Endothelial cell of umbilical vein (primary cell): ENCODE measurements at regions not wholly inside any gene's neighbourhood (a gene's known extent, or its start where the extent isn't known, plus 50 kb on each side); places are given as distances from the start of the nearest gene placed in this dataset.

Source experiments
- EZH2 ChIP-seq: IDR thresholded peaks from 2 replicates; pipeline ENCODE4 v1.6.1; 2012; ENCODE audit warnings: borderline replicate concordance, low read depth, mild to moderate bottlenecking, moderate library complexity, low read length, inconsistent platforms; ENCODE audit not compliant: severe bottlenecking
- FOS ChIP-seq: IDR thresholded peaks from 2 replicates; pipeline ENCODE4 v1.6.1; 2011; ENCODE audit warnings: mild to moderate bottlenecking, low read length, moderate library complexity, borderline replicate concordance; ENCODE audit not compliant: insufficient read depth
- POLR2A ChIP-seq: IDR thresholded peaks from 2 replicates; pipeline ENCODE4 v1.6.1; 2012; ENCODE audit warnings: low read depth, mild to moderate bottlenecking, control low read depth, low read length
- POLR2AphosphoS5 ChIP-seq: IDR thresholded peaks from 2 replicates; pipeline ENCODE4 v1.6.1; 2012; ENCODE audit warnings: low read depth, mild to moderate bottlenecking, control low read depth, low read length, moderate library complexity; ENCODE audit not compliant: insufficient read depth
- TF ChIP-seq, protein P1 (sequence below), 2 donors: IDR thresholded peaks; 1 replicate in 1 of 2; 2 replicates in 1 of 2; pipeline ENCODE4 v1.5.1; 2011; ENCODE audit warnings: low read length in 2 of 2, mild to moderate bottlenecking in 2 of 2, moderate library complexity in 2 of 2, control low read depth in 1 of 2, inconsistent platforms in 1 of 2, low read depth in 1 of 2; ENCODE audit not compliant: insufficient read depth in 1 of 2; ENCODE audit errors: extremely low read depth in 1 of 2
- TF ChIP-seq, protein P2 (sequence below): IDR thresholded peaks from 2 replicates; pipeline ENCODE4 v1.6.1; 2011; ENCODE audit not compliant: insufficient read depth, insufficient read length

DNA sequence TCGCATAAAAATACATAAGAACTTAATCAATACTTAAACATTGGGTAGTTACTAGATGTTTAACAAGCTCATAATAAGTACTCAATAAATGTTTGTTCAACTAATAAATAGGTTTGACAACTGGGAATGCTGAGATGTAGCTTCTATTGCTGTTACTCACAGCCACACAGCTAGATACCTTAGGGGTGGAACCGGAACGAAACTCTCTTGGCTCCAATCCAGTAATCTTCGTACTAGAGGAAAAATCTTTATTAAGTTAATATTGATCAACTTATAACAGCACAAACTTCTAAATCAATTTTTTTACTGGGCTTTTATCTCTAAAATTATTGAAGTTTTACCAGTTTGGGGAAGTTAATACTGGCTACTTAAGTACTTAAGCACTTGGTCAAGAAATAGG is 247.8 kb downstream of the PAX3 start:
- TF ChIP-seq POLR2A (no peak), EZH2 (no peak), FOS (no peak), POLR2AphosphoS5 (no peak)
- TF ChIP-seq, protein P1, sequence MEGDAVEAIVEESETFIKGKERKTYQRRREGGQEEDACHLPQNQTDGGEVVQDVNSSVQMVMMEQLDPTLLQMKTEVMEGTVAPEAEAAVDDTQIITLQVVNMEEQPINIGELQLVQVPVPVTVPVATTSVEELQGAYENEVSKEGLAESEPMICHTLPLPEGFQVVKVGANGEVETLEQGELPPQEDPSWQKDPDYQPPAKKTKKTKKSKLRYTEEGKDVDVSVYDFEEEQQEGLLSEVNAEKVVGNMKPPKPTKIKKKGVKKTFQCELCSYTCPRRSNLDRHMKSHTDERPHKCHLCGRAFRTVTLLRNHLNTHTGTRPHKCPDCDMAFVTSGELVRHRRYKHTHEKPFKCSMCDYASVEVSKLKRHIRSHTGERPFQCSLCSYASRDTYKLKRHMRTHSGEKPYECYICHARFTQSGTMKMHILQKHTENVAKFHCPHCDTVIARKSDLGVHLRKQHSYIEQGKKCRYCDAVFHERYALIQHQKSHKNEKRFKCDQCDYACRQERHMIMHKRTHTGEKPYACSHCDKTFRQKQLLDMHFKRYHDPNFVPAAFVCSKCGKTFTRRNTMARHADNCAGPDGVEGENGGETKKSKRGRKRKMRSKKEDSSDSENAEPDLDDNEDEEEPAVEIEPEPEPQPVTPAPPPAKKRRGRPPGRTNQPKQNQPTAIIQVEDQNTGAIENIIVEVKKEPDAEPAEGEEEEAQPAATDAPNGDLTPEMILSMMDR (IDR thresholded peaks at IDR 0.05; ENCODE audit: extremely low read depth in 1 of 2, insufficient read depth in 1 of 2, low read depth in 1 of 2, low read length in 2 of 2): no peak
- TF ChIP-seq, protein P2, sequence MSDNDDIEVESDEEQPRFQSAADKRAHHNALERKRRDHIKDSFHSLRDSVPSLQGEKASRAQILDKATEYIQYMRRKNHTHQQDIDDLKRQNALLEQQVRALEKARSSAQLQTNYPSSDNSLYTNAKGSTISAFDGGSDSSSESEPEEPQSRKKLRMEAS: no peak
